ENCODE measurements at regions not wholly inside any gene's neighbourhood (a gene's known extent, or its start where the extent isn't known, plus 50 kb on each side); places are given as distances from the start of the nearest gene placed in this dataset.

DNA sequence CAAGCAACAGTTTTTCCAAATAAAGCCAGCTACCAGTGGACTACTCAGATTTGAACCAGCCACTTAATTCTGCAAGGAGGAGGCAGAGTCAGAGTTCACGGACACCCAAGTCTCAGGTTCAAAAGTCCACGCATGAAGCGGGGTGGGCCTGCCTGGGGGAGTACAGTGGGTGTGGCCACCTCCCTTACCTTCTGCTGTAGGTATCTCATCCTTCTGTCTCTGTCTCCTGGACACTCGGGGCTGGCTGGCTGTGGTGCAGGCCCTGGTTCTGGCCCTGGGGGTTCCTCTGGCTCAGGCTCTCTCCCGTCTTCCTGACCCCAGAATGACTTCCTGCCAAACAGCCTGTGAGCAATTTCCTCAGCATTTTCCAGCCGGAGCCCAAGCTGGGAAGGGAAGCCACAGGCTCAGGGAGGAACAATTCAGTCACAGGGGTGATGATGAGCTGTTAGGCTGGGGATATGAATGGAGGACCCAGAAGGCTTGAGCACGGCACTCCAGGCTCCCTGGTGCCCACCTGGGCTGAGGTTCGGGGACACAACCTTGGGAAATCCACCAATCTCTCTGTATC lies 101.9 kb downstream of the LITAF start:
- H3K4me1 Mint-ChIP-seq (ENCODE audit: low read depth) = peaks cover 2% of the 10 kb centered on the region
- peaks cover 6% of the 10 kb centered on the region for H3K27me3 Mint-ChIP-seq (ENCODE audit: low read depth)
- DNase-seq (ENCODE audit: low spot score) = no peak
- peaks cover 18% of the 10 kb centered on the region for H3K9me3 Mint-ChIP-seq (ENCODE audit: low read depth)
- no peak for TF ChIP-seq CTCF (IDR thresholded peaks at IDR 0.05)
- H3K36me3 Mint-ChIP-seq (ENCODE audit: low read depth) = peaks cover 6% of the 10 kb centered on the region
- no peak overlapping the region for H3K4me3 Mint-ChIP-seq (ENCODE audit: unreplicated experiment)
- no peak overlapping the region for H3K27ac Mint-ChIP-seq (ENCODE audit: unreplicated experiment)

GRCh38 chr16:11485676-11486075 lies 101.0 kb downstream of the LITAF start:
- peaks cover 6% of the 10 kb centered on the region for H3K27me3 Mint-ChIP-seq (ENCODE audit: low read depth)
- no peak overlapping the region for H3K27ac Mint-ChIP-seq (ENCODE audit: unreplicated experiment)
- peaks cover 8% of the 10 kb centered on the region for H3K36me3 Mint-ChIP-seq (ENCODE audit: low read depth)
- H3K4me3 Mint-ChIP-seq (ENCODE audit: unreplicated experiment) = no peak overlapping the region
- H3K9me3 Mint-ChIP-seq (ENCODE audit: low read depth) = peaks cover 20% of the 10 kb centered on the region
- no peak for DNase-seq (ENCODE audit: low spot score)
- TF ChIP-seq CTCF (IDR thresholded peaks at IDR 0.05) = no peak
- peaks cover 2% of the 10 kb centered on the region for H3K4me1 Mint-ChIP-seq (ENCODE audit: low read depth)

GRCh38 chr16:11487289-11487688 lies 99.4 kb downstream of the LITAF start:
- Mint-ChIP-seq H3K36me3 (ENCODE audit: low read depth) (peaks cover 5% of the 10 kb centered on the region), H3K9me3 (ENCODE audit: low read depth) (peaks cover 22% of the 10 kb centered on the region), H3K27me3 (ENCODE audit: low read depth) (peaks cover 3% of the 10 kb centered on the region), H3K4me3 (ENCODE audit: unreplicated experiment) (no peak overlapping the region), H3K4me1 (ENCODE audit: low read depth) (peaks cover 2% of the 10 kb centered on the region), H3K27ac (ENCODE audit: unreplicated experiment) (no peak overlapping the region)
- no peak for TF ChIP-seq CTCF (IDR thresholded peaks at IDR 0.05)
- no peak for DNase-seq (ENCODE audit: low spot score)

GRCh38 chr16:11488304-11488703 lies 98.4 kb downstream of the LITAF start:
- H3K27ac Mint-ChIP-seq (ENCODE audit: unreplicated experiment) = no peak overlapping the region
- no peak for DNase-seq (ENCODE audit: low spot score)
- no peak for TF ChIP-seq CTCF (IDR thresholded peaks at IDR 0.05)
- peaks cover 13% of the 10 kb centered on the region for H3K9me3 Mint-ChIP-seq (ENCODE audit: low read depth)
- H3K4me3 Mint-ChIP-seq (ENCODE audit: unreplicated experiment) = no peak overlapping the region
- peaks cover 2% of the 10 kb centered on the region for H3K36me3 Mint-ChIP-seq (ENCODE audit: low read depth)
- peaks cover 2% of the 10 kb centered on the region for H3K4me1 Mint-ChIP-seq (ENCODE audit: low read depth)
- peaks cover 3% of the 10 kb centered on the region for H3K27me3 Mint-ChIP-seq (ENCODE audit: low read depth)

DNA sequence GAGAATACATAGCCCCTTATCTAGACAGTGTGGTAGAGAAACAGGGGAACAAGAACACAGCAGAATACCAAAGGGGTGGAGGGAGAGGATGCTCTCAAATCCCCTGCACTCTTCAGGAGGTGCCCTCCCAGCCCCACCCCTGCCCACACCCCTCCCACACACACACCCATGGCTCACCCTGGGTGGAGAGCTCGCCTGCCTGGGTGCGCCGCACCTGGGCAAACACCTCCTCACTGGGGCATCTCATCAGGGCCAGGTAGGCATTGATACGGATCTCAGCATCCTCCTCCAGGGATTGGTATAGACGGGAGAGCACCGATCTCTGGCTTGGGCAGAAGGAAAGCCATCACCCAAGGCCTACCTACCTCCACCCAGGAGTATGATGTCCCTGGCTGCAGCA lies 95.2 kb downstream of the LITAF start:
- Mint-ChIP-seq H3K36me3 (ENCODE audit: low read depth) (peaks cover 2% of the 10 kb centered on the region), H3K27me3 (ENCODE audit: low read depth) (peaks cover 3% of the 10 kb centered on the region), H3K4me3 (ENCODE audit: unreplicated experiment) (no peak overlapping the region), H3K27ac (ENCODE audit: unreplicated experiment) (no peak overlapping the region), H3K9me3 (ENCODE audit: low read depth) (peaks cover 13% of the 10 kb centered on the region), H3K4me1 (ENCODE audit: low read depth) (peaks cover 16% of the 10 kb centered on the region)
- no peak for DNase-seq (ENCODE audit: low spot score)
- no peak for TF ChIP-seq CTCF (IDR thresholded peaks at IDR 0.05)

All from chondrocyte (in vitro differentiated cells).